HCT116 (cell line): ENCODE measurements at regions not wholly inside any gene's neighbourhood (a gene's known extent, or its start where the extent isn't known, plus 50 kb on each side); places are given as distances from the start of the nearest gene placed in this dataset.

Experiments used
- ATAC-seq: fragments of 200-7000 bp; cut with Tn5 transposase; 2 replicates; pipeline ENCODE4 v1.9.1; 2020; ENCODE audit warnings: mild to moderate bottlenecking, moderate library complexity
- BruUV-seq: library from RNA; stranded (reverse); fragments of 400-500 nt; replicated peaks from 2 replicates; lab custom pipeline; 2021; lab: Mats Ljungman, UMichigan
- CTCF ChIA-PET: fragments of 300-600 bp; sonication (Branson Sonifier 250); formaldehyde crosslinking; loops from one replicate; lab custom pipeline; 2021; ENCODE audit warnings: antibody characterized with exemption; lab: Charles Lee
- POLR2A ChIA-PET: fragments of 300-600, 350-600 bp; sonication (Branson Sonifier 250); formaldehyde crosslinking; loops from one replicate; lab custom pipeline; 2021; ENCODE audit warnings: antibody characterized with exemption; lab: Charles Lee
- RAD21 ChIA-PET, 2 experiments: fragments of 300-600 bp; sonication (Branson Sonifier 250); formaldehyde crosslinking; loops; one replicate each; lab custom pipeline; 2023; ENCODE audit warnings: low total read pairs in 2 of 2; ENCODE audit not compliant: uncharacterized antibody in 2 of 2, unreplicated experiment in 2 of 2, low non-redundant PET in 1 of 2; lab: Charles Lee
- DNase-seq: peaks from one replicate; pipeline ENCODE4 v3.0.0-alpha.2; 2010; ENCODE audit warnings: low read depth, low spot score
- H2AFZ ChIP-seq: fragments of 200-600 bp; shearing (Covaris generic), sonication (generic); 2 replicates; pipeline ENCODE4 v1.6.1; 2017; ENCODE audit warnings: low read depth, mixed run types, mixed read lengths, antibody characterized with exemption, low read length; ENCODE audit not compliant: poor library complexity, severe bottlenecking
- H3K27ac ChIP-seq: 2 replicates; pipeline ENCODE4 v1.5.1; 2012; ENCODE audit warnings: low read depth, low read length
- H3K27me3 ChIP-seq: fragments of 200-600 bp; sonication (generic); 2 replicates; pipeline ENCODE4 v1.6.1; 2016; ENCODE audit warnings: mixed run types, low read length, mixed read lengths; ENCODE audit not compliant: insufficient read depth
- H3K36me3 ChIP-seq, 2 experiments: fragments of 200-500 bp in 1 of 2; fragments of 200-600 bp in 1 of 2; sonication (Bioruptor generic) in 1 of 2; sonication (generic) in 1 of 2; 2 replicates each; pipeline versions ENCODE4 v1.5.1 to v1.6.1; 2014 to 2016; ENCODE audit warnings: low read length in 2 of 2, inconsistent platforms in 1 of 2, mixed read lengths in 1 of 2, mixed run types in 1 of 2; ENCODE audit not compliant: insufficient read depth in 2 of 2, control insufficient read depth in 1 of 2
- H3K4me1 ChIP-seq, 2 experiments: fragments of 200-600 bp in 1 of 2; sonication (generic) in 1 of 2; 2 replicates each; pipeline versions ENCODE4 v1.5.1 to v1.6.1; 2012 to 2017; ENCODE audit warnings: low read length in 2 of 2, inconsistent platforms in 1 of 2, mild to moderate bottlenecking in 1 of 2, mixed read lengths in 1 of 2, mixed run types in 1 of 2, moderate library complexity in 1 of 2; ENCODE audit not compliant: insufficient read depth in 2 of 2, control insufficient read depth in 1 of 2
- H3K4me2 ChIP-seq: fragments of 200-600 bp; sonication (generic); 2 replicates; pipeline ENCODE4 v1.6.1; 2017; ENCODE audit warnings: mixed run types, low read length, mixed read lengths
- H3K4me3 ChIP-seq, 2 experiments: fragments of 200-600 bp in 1 of 2; sonication (generic) in 1 of 2; replicated peaks in 1 of 2; 2 replicates each; pipeline ENCODE4 v1.5.1; 2011 to 2016; ENCODE audit warnings: low read length in 2 of 2, control low read depth in 1 of 2, low read depth in 1 of 2, mild to moderate bottlenecking in 1 of 2, mixed read lengths in 1 of 2, mixed run types in 1 of 2
- H3K79me2 ChIP-seq: fragments of 200-600 bp; sonication (generic); 2 replicates; pipeline ENCODE4 v1.6.1; 2017; ENCODE audit warnings: mild to moderate bottlenecking, mixed run types, low read length, moderate library complexity, mixed read lengths; ENCODE audit not compliant: insufficient read depth
- H3K9ac ChIP-seq: fragments of 200-600 bp; sonication (generic); 2 replicates; pipeline ENCODE4 v1.6.1; 2016; ENCODE audit warnings: low read length, mixed read lengths
- H3K9me2 ChIP-seq: fragments of 200-600 bp; sonication (generic), shearing (Covaris generic); 2 replicates; pipeline ENCODE4 v1.6.1; 2017; ENCODE audit warnings: mixed run types, mild to moderate bottlenecking, moderate library complexity; ENCODE audit not compliant: insufficient read depth
- H3K9me3 ChIP-seq, 2 experiments: fragments of 200-500 bp in 1 of 2; fragments of 200-600 bp in 1 of 2; sonication (Bioruptor generic) in 1 of 2; sonication (generic) in 1 of 2; 2 replicates each; pipeline ENCODE4 v1.6.1; 2014 to 2017; ENCODE audit warnings: low read length in 2 of 2, mixed read lengths in 2 of 2, inconsistent platforms in 1 of 2, low read depth in 1 of 2, mild to moderate bottlenecking in 1 of 2, mixed run types in 1 of 2, moderate library complexity in 1 of 2; ENCODE audit not compliant: control insufficient read depth in 1 of 2, insufficient read depth in 1 of 2
- H4K20me1 ChIP-seq: fragments of 200-600 bp; sonication (generic), shearing (Covaris generic); 2 replicates; pipeline ENCODE4 v1.6.1; 2017; ENCODE audit warnings: mixed run types, mild to moderate bottlenecking, moderate library complexity; ENCODE audit not compliant: insufficient read depth
- ATF3 ChIP-seq: IDR thresholded peaks from 2 replicates; pipeline ENCODE4 v1.6.1; 2012
- CBX3 ChIP-seq: IDR thresholded peaks from 2 replicates; pipeline ENCODE4 v1.6.1; 2012; ENCODE audit warnings: low read depth
- CEBPB ChIP-seq: IDR thresholded peaks from 2 replicates; pipeline ENCODE4 v1.6.1; 2012; ENCODE audit warnings: low read depth
- CTCF ChIP-seq, 3 experiments: fragments of 200-600 bp in 1 of 3; sonication (generic) in 1 of 3; IDR thresholded peaks in 2 of 3; conservative IDR thresholded peaks in 1 of 3; 2 replicates each; pipeline ENCODE4 v1.5.1; 2012 to 2017; ENCODE audit warnings: low read depth in 2 of 3, low read length in 2 of 3, antibody characterized with exemption in 1 of 3, borderline replicate concordance in 1 of 3, control low read depth in 1 of 3, mild to moderate bottlenecking in 1 of 3, mixed read lengths in 1 of 3, mixed run types in 1 of 3, moderate library complexity in 1 of 3; ENCODE audit not compliant: insufficient read depth in 1 of 3
- EGR1 ChIP-seq: IDR thresholded peaks from 2 replicates; pipeline ENCODE4 v1.6.1; 2012; ENCODE audit warnings: low read depth
- EZH2 ChIP-seq: fragments of 200-600 bp; sonication (generic); IDR thresholded peaks from 2 replicates; pipeline ENCODE4 v1.6.1; 2017; ENCODE audit warnings: antibody characterized with exemption, mixed run types
- EZH2phosphoT487 ChIP-seq: fragments of 200-600 bp; IDR thresholded peaks from 2 replicates; pipeline ENCODE4 v1.6.1; 2018; ENCODE audit warnings: antibody characterized with exemption, borderline replicate concordance
- FOSL1 ChIP-seq: IDR thresholded peaks from 2 replicates; pipeline ENCODE4 v1.6.1; 2012; ENCODE audit warnings: low read depth
- POLR2A ChIP-seq: IDR thresholded peaks from 2 replicates; pipeline ENCODE4 v1.7.0; 2011; ENCODE audit warnings: borderline replicate concordance; ENCODE audit not compliant: insufficient read depth, insufficient read length; ENCODE audit errors: extremely low read depth
- POLR2AphosphoS5 ChIP-seq: IDR thresholded peaks from 2 replicates; pipeline ENCODE4 v1.6.1; 2011; ENCODE audit warnings: mild to moderate bottlenecking, low read depth, low read length, moderate library complexity
- SIN3A ChIP-seq: IDR thresholded peaks from 2 replicates; pipeline ENCODE4 v1.6.1; 2012; ENCODE audit warnings: low read depth
- SP1 ChIP-seq: IDR thresholded peaks from 2 replicates; pipeline ENCODE4 v1.6.1; 2012; ENCODE audit warnings: low read depth
- SRF ChIP-seq: IDR thresholded peaks from 2 replicates; pipeline ENCODE4 v1.6.1; 2012; ENCODE audit warnings: low read depth
- ZFX ChIP-seq: fragments of 450-650 bp; IDR thresholded peaks from 2 replicates; pipeline ENCODE4 v1.6.1; 2017
- intact Hi-C: fragments of 100-400 bp; cut with micrococcal nuclease; formaldehyde crosslinking; loops from 2 replicates; pipeline ENCODE4 v1.10.0; 2022

- H3K79me2 ChIP-seq = no peaks in the 10 kb centered on the region
- H3K4me1 ChIP-seq = no peaks in the 10 kb centered on the region
- ChIA-PET POLR2A (no interaction called here), RAD21 (no interaction called here), CTCF (no interaction called here)
- no peaks in the 10 kb centered on the region for H3K9me2 ChIP-seq
- ATAC-seq (no peak), DNase-seq (no peak)
- H3K4me2 ChIP-seq = no peak overlapping the region
- H3K9me3 ChIP-seq = peaks cover 4 to 10% of the 10 kb centered on the region in 2 experiments; a peak in 2 of 4 replicates
- no TSS peak for BruUV-seq
- intact Hi-C loops = no loop called here
- H3K27ac ChIP-seq = no peak overlapping the region
- no peaks in the 10 kb centered on the region for H3K36me3 ChIP-seq
- H4K20me1 ChIP-seq = no peaks in the 10 kb centered on the region
- H3K4me3 ChIP-seq = no peak overlapping the region
- no peak overlapping the region for H2AFZ ChIP-seq
- TF ChIP-seq ZFX (no peak), FOSL1 (no peak), EGR1 (no peak), EZH2 (no peak), ATF3 (no peak), EZH2phosphoT487 (no peak), SRF (no peak), POLR2A (no peak), POLR2AphosphoS5 (no peak), CBX3 (no peak), SP1 (no peak), CEBPB (no peak), SIN3A (no peak), CTCF (IDR thresholded peaks at IDR 0.05 in 2 of 3, conservative IDR thresholded peaks at IDR 0.05 in 1 of 3; ENCODE audit: borderline replicate concordance in 1 of 3, insufficient read depth in 1 of 3, low read depth in 2 of 3, low read length in 2 of 3) (no peak)
- no peaks in the 10 kb centered on the region for H3K27me3 ChIP-seq
- H3K9ac ChIP-seq = no peak overlapping the region
These were observed 630.1 kb upstream of the PIK3C3 start for GRCh38 chr18:41324934-41325333.
